Neural cell (in vitro differentiated cells): ENCODE measurements at regions not wholly inside any gene's neighbourhood (a gene's known extent, or its start where the extent isn't known, plus 50 kb on each side); places are given as distances from the start of the nearest gene placed in this dataset.

Experiments
- CTCF ChIP-seq: fragments of 450-650 bp; IDR thresholded peaks from 2 replicates; pipeline ENCODE4 v1.5.1; 2014; ENCODE audit warnings: antibody characterized with exemption, mild to moderate bottlenecking, moderate library complexity; ENCODE audit not compliant: poor library complexity, severe bottlenecking
- EZH2 ChIP-seq: fragments of 200-600, 300-800 bp; shearing (Covaris generic), sonication (generic); IDR thresholded peaks from 2 replicates; pipeline ENCODE4 v1.6.1; 2014; ENCODE audit warnings: antibody characterized with exemption, low read length, borderline replicate concordance, mild to moderate bottlenecking; ENCODE audit not compliant: insufficient read depth, poor library complexity, severe bottlenecking
- MXI1 ChIP-seq: fragments of 450-650 bp; conservative IDR thresholded peaks from 2 replicates; pipeline ENCODE4 v1.6.1; 2014; ENCODE audit warnings: antibody characterized with exemption, mild to moderate bottlenecking; ENCODE audit not compliant: poor library complexity, severe bottlenecking
- POLR2AphosphoS5 ChIP-seq: IDR thresholded peaks from 2 replicates; pipeline ENCODE4 v1.6.1; 2012
- RAD21 ChIP-seq: fragments of 450-650 bp; conservative IDR thresholded peaks from 2 replicates; pipeline ENCODE4 v1.6.1; 2014; ENCODE audit warnings: antibody characterized with exemption, mild to moderate bottlenecking, moderate library complexity
- REST ChIP-seq: IDR thresholded peaks from 2 replicates; pipeline ENCODE4 v1.6.1; 2012; ENCODE audit warnings: borderline replicate concordance
- SMC3 ChIP-seq: fragments of 450-650 bp; conservative IDR thresholded peaks from 2 replicates; pipeline ENCODE4 v1.6.1; 2014; ENCODE audit warnings: antibody characterized with exemption, mild to moderate bottlenecking, moderate library complexity; ENCODE audit not compliant: poor library complexity
- TAF1 ChIP-seq: IDR thresholded peaks from 2 replicates; pipeline ENCODE4 v1.6.1; 2012; ENCODE audit warnings: low read depth

- TF ChIP-seq RAD21 (no peak), CTCF (no peak), TAF1 (no peak), MXI1 (no peak), POLR2AphosphoS5 (no peak), SMC3 (no peak), EZH2 (no peak), REST (no peak)
Measured at GRCh38 chr4:108334031-108334430, 165.3 kb upstream of the LEF1 start.
